Gastrocnemius medialis (tissue), 4 donors: ENCODE measurements at regions not wholly inside any gene's neighbourhood (a gene's known extent, or its start where the extent isn't known, plus 50 kb on each side); places are given as distances from the start of the nearest gene placed in this dataset.

Source experiments
- CTCF ChIP-seq, 5 experiments: fragments of 450-650 bp in 3 of 5; fragments of 200-600 bp in 2 of 5; sonication (generic) in 2 of 5; IDR thresholded peaks in 4 of 5; conservative IDR thresholded peaks in 1 of 5; 1 replicate in 4 of 5; 2 replicates in 1 of 5; pipeline ENCODE4 v1.5.1; 2016 to 2019; ENCODE audit warnings: antibody characterized with exemption in 5 of 5, mild to moderate bottlenecking in 3 of 5, moderate library complexity in 3 of 5
- POLR2A ChIP-seq, 2 donors: fragments of 450-650 bp; IDR thresholded peaks; one replicate each; pipeline ENCODE4 v1.6.1; 2017; ENCODE audit warnings: antibody characterized with exemption in 2 of 2, mild to moderate bottlenecking in 2 of 2, moderate library complexity in 2 of 2

- TF ChIP-seq CTCF (IDR thresholded peaks at IDR 0.05 in 4 of 5, conservative IDR thresholded peaks at IDR 0.05 in 1 of 5) (no peak), POLR2A (IDR thresholded peaks at IDR 0.05) (no peak)
Measured at GRCh38 chrX:39791691-39792090, 306.1 kb downstream of the BCOR start.
